Erythroblast (primary cell): ENCODE measurements at regions not wholly inside any gene's neighbourhood (a gene's known extent, or its start where the extent isn't known, plus 50 kb on each side); places are given as distances from the start of the nearest gene placed in this dataset.

Experiments used
- DNase-seq, 2 experiments: peaks; one replicate each; lab custom pipeline; 2025; lab: John Stamatoyannopoulos, UW
- GATA1 ChIP-seq: IDR thresholded peaks from 2 replicates; pipeline ENCODE4 v1.6.1; 2011; ENCODE audit warnings: low read depth, mild to moderate bottlenecking, control low read depth, low read length, moderate library complexity
- POLR2A ChIP-seq: IDR thresholded peaks from 2 replicates; pipeline ENCODE4 v1.6.1; 2011; ENCODE audit warnings: mild to moderate bottlenecking, low read length

GRCh38 chr5:82707741-82708140, 369.5 kb downstream of the TMEM167A start:
- DNase-seq, result no peak

GRCh38 chr5:82704381-82704780, 372.8 kb downstream of the TMEM167A start:
- DNase-seq, result no peak
- TF ChIP-seq GATA1 (no peak), POLR2A (no peak)

More at GRCh38 chr5:82707741-82708140, 369.5 kb downstream of the TMEM167A start:
- TF ChIP-seq POLR2A (no peak), GATA1 (no peak)

- TF ChIP-seq GATA1, result no peak
- TF ChIP-seq POLR2A, result no peak
- no peak for DNase-seq
These were observed 375.1 kb downstream of the TMEM167A start for GRCh38 chr5:82702046-82702445.

- DNase-seq, result no peak
- TF ChIP-seq POLR2A (no peak), GATA1 (no peak)
These were observed 377.5 kb downstream of the TMEM167A start for GRCh38 chr5:82699737-82700136.

GRCh38 chr5:82698026-82698425, 379.2 kb downstream of the TMEM167A start:
- DNase-seq, result no peak
- TF ChIP-seq POLR2A (no peak), GATA1 (no peak)

- no peak for TF ChIP-seq GATA1
- no peak for TF ChIP-seq POLR2A
- no peak for DNase-seq
These were observed 382.4 kb downstream of the TMEM167A start for GRCh38 chr5:82694711-82695285.

GRCh38 chr5:82692826-82693225, 384.4 kb downstream of the TMEM167A start:
- no peak for DNase-seq
- TF ChIP-seq GATA1 (no peak), POLR2A (no peak)

GRCh38 chr5:82684659-82685058, 392.5 kb downstream of the TMEM167A start:
- no peak for DNase-seq
- TF ChIP-seq GATA1 (no peak), POLR2A (no peak)

GRCh38 chr5:82684165-82684564, 393.0 kb downstream of the TMEM167A start:
- TF ChIP-seq POLR2A (no peak), GATA1 (no peak)
- DNase-seq, result no peak

GRCh38 chr5:82679660-82680059, 397.5 kb downstream of the TMEM167A start:
- DNase-seq, result no peak
- TF ChIP-seq POLR2A, result no peak
- no peak for TF ChIP-seq GATA1

GRCh38 chr5:82676661-82677060, 398.5 kb upstream of the RPS23 start:
- no peak for DNase-seq
- TF ChIP-seq GATA1 (no peak), POLR2A (no peak)

- no peak for DNase-seq
- no peak for TF ChIP-seq GATA1
- no peak for TF ChIP-seq POLR2A
These were observed 396.5 kb upstream of the RPS23 start for GRCh38 chr5:82674671-82675070.

- no peak for DNase-seq
- TF ChIP-seq POLR2A (no peak), GATA1 (no peak)
These were observed 395.1 kb upstream of the RPS23 start for GRCh38 chr5:82673057-82673809.

GRCh38 chr5:82670692-82671091, 392.5 kb upstream of the RPS23 start:
- DNase-seq, result no peak
- TF ChIP-seq POLR2A (no peak), GATA1 (no peak)
